ENCODE measurements at regions not wholly inside any gene's neighbourhood (a gene's known extent, or its start where the extent isn't known, plus 50 kb on each side); places are given as distances from the start of the nearest gene placed in this dataset.

- no peak for TF ChIP-seq POLR2AphosphoS5 (IDR thresholded peaks at IDR 0.05; ENCODE audit: low read depth, low read length)
- no peak for TF ChIP-seq TCF7L2 (IDR thresholded peaks at IDR 0.05; ENCODE audit: low read depth, low read length)
- TF ChIP-seq CTCF (IDR thresholded peaks at IDR 0.05), result no peak
- TF ChIP-seq REST (IDR thresholded peaks at IDR 0.05; ENCODE audit: insufficient read depth in 1 of 2, low read depth in 2 of 2, low read length in 1 of 2), result no peak
Measured at GRCh38 chr10:109237682-109238081, 685.6 kb downstream of the XPNPEP1 start.

All from Panc1 (cell line).